HAP-1 (cell line): ENCODE measurements at regions not wholly inside any gene's neighbourhood (a gene's known extent, or its start where the extent isn't known, plus 50 kb on each side); places are given as distances from the start of the nearest gene placed in this dataset.
"Not testable (repeated sequence)": the region's sequence is repeated elsewhere in the genome, so short reads cannot be mapped to it uniquely, and the experiment has no call there.

ENCODE experiments used
- DNase-seq, 2 experiments: peaks; one replicate each; pipeline ENCODE4 v3.0.0-alpha.2; 2016 to 2020; ENCODE audit warnings: low spot score in 2 of 2
- H3K27me3 ChIP-seq: fragments of 250-450 bp; sonication (Bioruptor Pico); 2 replicates; pipeline ENCODE4 v1.5.1; 2020; ENCODE audit warnings: low read depth, mild to moderate bottlenecking, moderate library complexity
- H3K36me3 ChIP-seq: fragments of 250-450 bp; sonication (Bioruptor Pico); replicated peaks from 2 replicates; pipeline ENCODE4 v1.5.1; 2020; ENCODE audit warnings: mild to moderate bottlenecking
- H3K4me1 ChIP-seq: fragments of 250-450 bp; sonication (Bioruptor Pico); 2 replicates; pipeline ENCODE4 v1.5.1; 2020; ENCODE audit warnings: mild to moderate bottlenecking
- H3K4me3 ChIP-seq: fragments of 250-450 bp; sonication (Bioruptor Pico); 2 replicates; pipeline ENCODE4 v1.5.1; 2020; ENCODE audit warnings: mild to moderate bottlenecking, moderate library complexity
- H3K9me3 ChIP-seq: fragments of 250-450 bp; sonication (Bioruptor Pico); 2 replicates; pipeline ENCODE4 v1.5.1; 2020; ENCODE audit warnings: mild to moderate bottlenecking, moderate library complexity
- in situ Hi-C: fragments of 300-500 bp; cut with MboI; formaldehyde crosslinking; loops from 3 replicates; pipeline ENCODE4 v1.14.3; 2020; ENCODE audit warnings: low sequenced_read_pairs, inconsistent platforms, mixed read lengths

DNA sequence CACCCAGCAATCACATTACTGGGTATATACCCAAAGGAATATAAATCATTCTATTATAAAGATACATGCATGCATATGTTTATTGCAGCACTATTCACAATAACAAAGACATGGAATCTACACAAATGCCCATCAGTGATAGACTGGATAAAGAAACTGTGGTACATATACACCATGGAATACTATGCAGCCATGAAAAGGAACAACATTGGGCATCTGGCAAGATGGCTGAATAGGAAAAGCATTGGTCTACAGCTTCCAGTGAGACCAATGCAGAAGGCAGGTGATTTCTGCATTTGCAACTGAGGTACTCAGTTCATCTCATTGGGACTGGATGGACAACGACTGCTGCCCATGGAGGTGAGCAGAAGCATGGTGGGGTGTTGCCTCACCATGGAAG is 128.6 kb downstream of the FCRL5 start:
- H3K27me3 ChIP-seq, H3K4me3 ChIP-seq, DNase-seq, H3K4me1 ChIP-seq, H3K9me3 ChIP-seq, in situ Hi-C loops, H3K36me3 ChIP-seq: not testable (repeated sequence)

DNA sequence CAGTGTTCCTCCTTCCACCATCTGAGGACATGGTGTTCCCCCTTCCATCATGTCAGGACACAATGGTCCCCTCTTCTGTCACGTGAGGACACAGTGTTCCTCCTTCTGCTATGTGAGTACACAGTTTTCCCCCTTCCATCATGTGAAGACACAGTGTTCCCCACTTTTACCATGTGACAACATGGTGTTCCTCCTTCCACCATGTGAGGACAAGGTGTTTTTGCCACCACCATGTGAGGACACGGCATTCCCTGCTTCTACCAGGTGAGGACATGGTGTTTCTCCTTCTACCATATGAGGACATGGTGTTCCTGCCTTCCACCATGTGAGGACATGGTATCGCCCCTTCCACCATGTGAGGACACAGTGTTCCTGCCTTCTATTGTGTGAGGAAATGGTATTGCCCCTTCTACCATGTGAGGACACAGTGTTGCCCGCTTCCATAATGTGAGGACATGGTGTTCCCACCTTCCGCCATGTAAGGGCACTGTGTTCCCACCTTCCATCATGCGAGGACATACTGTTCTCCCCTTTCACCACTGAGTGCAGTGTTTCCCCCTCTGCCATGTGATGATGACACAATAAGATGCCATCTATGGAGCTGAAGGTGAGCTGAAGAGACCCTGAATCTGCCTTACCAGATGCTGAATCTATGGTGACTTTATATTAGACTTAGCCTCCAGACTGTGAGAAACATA is 132.3 kb downstream of the FCRL5 start:
- Histone ChIP-seq H3K27me3 (no peaks in the 10 kb centered on the region), H3K4me1 (no peaks in the 10 kb centered on the region), H3K36me3 (no peaks in the 10 kb centered on the region), H3K4me3 (no peak overlapping the region), H3K9me3 (no peaks in the 10 kb centered on the region)
- in situ Hi-C loops: no loop called here
- DNase-seq: no peak

DNA sequence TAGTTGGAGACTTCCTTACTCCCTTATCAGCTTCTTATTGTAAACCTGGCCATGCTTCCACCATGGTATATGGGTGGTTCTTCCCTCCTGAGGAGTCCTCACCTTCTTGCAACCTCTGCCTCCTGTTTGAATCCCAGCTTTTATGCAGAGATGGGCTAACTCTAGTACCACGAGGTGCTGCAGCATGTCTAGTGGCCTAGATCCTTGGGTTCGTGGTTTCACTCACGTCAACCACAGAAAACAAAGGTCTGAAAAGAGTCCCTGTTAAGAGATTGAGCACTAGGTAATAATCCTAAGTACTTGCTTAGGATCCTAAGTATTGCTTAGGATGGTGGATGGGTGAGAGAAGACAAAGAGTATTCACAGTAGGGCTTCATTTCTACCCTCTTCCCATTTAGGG is 133.7 kb downstream of the FCRL5 start:
- in situ Hi-C loops: no loop called here
- Histone ChIP-seq H3K27me3 (no peaks in the 10 kb centered on the region), H3K4me1 (no peaks in the 10 kb centered on the region), H3K36me3 (no peaks in the 10 kb centered on the region), H3K4me3 (no peak overlapping the region), H3K9me3 (no peaks in the 10 kb centered on the region)
- no peak for DNase-seq

DNA sequence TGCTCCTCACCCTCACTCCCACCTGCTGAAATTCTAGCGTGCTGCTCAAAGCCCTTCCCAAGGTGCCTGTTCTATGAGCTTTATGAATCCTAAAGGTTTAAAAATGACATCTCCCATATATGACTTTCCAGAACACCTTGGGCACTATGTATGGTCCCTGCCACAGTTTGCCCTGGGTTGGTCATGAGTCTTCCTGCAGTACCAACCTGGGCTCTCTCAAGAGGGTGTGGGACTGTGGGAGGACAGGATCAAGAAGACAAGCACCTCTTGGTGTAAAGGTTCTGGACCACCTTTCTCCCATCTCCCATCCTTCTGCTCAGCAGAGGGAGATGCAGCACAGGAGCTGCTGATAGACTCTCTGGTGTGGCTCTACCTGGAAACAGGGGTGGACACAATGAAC is 134.1 kb downstream of the FCRL5 start:
- H3K4me1 ChIP-seq: no peaks in the 10 kb centered on the region
- H3K27me3 ChIP-seq: no peaks in the 10 kb centered on the region
- in situ Hi-C loops: no loop called here
- no peak overlapping the region for H3K4me3 ChIP-seq
- no peak for DNase-seq
- no peaks in the 10 kb centered on the region for H3K36me3 ChIP-seq
- H3K9me3 ChIP-seq: no peaks in the 10 kb centered on the region

DNA sequence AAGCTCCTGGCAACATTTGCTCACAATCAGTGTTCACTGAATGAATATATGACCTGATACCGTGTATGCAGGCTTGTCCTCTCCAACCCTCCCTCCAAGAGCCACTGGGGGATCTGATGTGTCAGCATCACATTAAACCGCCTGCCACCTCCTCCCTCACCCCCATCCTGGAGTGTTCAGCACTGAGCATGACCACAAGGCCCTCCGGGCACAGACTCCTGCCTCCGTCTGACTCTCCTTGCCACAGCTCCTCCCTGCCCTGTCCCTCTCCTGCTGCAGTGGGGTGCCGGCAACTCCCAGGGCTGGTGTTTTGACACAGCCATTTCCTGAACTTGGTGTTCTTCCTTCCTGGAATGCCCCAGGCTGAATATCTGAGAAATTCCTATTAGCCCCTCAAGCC is 136.7 kb downstream of the FCRL5 start:
- in situ Hi-C loops: no loop called here
- Histone ChIP-seq H3K4me3 (no peak overlapping the region), H3K27me3 (no peaks in the 10 kb centered on the region), H3K4me1 (no peaks in the 10 kb centered on the region), H3K9me3 (no peaks in the 10 kb centered on the region), H3K36me3 (no peaks in the 10 kb centered on the region)
- DNase-seq: no peak

DNA sequence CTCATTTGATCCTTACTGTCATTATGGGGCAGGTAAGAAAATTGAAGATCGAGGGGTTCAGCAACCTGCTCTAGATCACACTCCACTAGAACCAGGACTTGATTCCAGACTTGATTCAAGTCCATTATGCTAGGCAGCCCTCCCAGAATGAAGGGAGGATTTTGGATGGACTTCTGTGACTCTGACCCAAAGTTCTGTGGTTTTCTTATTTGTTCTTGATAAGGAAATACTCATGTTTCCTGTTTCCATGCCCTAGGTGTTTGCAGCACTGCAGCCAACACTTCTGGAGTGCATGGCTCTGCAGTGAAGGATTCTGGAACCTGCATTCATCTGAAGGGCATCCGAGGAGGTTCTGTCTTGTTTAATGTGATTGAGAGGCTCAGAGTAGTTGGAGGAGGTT is 140.0 kb downstream of the FCRL5 start:
- no peaks in the 10 kb centered on the region for H3K27me3 ChIP-seq
- in situ Hi-C loops: no loop called here
- DNase-seq: no peak
- H3K9me3 ChIP-seq: no peaks in the 10 kb centered on the region
- no peaks in the 10 kb centered on the region for H3K36me3 ChIP-seq
- H3K4me3 ChIP-seq: no peak overlapping the region
- H3K4me1 ChIP-seq: no peaks in the 10 kb centered on the region

DNA sequence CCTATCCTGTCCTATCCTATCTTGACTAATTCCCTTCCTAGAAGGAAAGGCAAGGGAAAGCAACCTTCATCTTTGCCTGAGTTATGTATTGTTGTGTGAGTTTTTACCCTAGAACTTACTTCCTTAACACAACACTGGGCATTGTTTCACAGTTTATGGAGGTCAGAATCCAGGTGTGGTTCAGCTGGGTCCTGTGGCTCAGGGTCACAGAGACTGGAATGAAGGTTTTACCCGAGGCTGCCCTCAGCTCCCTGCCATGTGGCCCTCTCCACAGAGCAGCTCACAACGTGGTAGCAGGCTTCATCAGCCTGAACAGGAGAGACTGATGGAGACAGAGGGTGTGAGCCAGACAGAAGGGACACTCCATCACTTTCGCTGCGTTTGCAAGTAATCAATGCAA is 140.5 kb downstream of the FCRL5 start:
- no peak for DNase-seq
- Histone ChIP-seq H3K36me3 (no peaks in the 10 kb centered on the region), H3K4me3 (no peak overlapping the region), H3K4me1 (no peaks in the 10 kb centered on the region), H3K9me3 (no peaks in the 10 kb centered on the region), H3K27me3 (no peaks in the 10 kb centered on the region)
- in situ Hi-C loops: no loop called here

DNA sequence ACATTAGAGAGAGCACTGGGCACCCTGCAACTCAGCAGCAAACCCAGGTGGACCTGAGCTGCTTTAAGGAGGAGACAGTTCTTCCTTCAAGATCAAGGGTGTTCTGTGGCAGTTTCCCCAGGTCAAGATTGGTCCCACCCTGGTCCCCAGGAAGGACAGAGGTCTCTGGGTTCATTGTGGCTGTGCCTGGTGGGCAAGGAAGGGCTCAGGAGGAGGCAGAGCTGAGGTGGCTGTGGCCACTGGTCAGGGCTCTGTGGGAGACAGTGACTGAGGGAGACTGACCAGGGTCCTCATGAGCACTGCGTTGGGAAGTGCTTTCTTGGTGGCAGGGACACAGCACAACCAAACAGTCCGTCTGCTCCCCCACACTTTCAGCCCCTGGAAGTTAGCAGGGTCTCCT is 141.3 kb downstream of the FCRL5 start:
- no peak overlapping the region for H3K4me3 ChIP-seq
- no peak for DNase-seq
- no peaks in the 10 kb centered on the region for H3K4me1 ChIP-seq
- H3K9me3 ChIP-seq: no peaks in the 10 kb centered on the region
- H3K36me3 ChIP-seq: no peaks in the 10 kb centered on the region
- no peaks in the 10 kb centered on the region for H3K27me3 ChIP-seq
- in situ Hi-C loops: no loop called here

DNA sequence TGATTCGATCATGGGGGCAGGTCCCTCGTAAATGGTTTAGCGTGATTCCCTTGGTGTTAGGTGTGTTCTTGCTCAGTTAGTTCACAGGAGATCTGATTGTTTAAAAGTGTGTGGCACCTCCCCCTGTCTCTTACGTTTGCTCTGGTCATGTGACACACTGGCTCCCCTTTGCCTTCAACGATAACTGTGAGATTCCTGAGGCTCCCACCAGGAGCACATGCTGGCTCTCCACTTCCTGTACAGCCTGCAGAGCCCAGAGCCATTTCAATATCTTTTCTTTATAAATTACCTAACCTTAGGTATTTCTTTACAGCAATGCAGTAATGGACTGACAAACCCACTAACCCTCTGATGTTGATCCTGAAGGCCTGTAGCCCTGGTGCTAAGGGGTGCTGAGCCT is 141.9 kb downstream of the FCRL5 start:
- no peak for DNase-seq
- Histone ChIP-seq H3K4me1 (no peaks in the 10 kb centered on the region), H3K4me3 (no peak overlapping the region), H3K27me3 (no peaks in the 10 kb centered on the region), H3K9me3 (no peaks in the 10 kb centered on the region), H3K36me3 (no peaks in the 10 kb centered on the region)
- in situ Hi-C loops: no loop called here

DNA sequence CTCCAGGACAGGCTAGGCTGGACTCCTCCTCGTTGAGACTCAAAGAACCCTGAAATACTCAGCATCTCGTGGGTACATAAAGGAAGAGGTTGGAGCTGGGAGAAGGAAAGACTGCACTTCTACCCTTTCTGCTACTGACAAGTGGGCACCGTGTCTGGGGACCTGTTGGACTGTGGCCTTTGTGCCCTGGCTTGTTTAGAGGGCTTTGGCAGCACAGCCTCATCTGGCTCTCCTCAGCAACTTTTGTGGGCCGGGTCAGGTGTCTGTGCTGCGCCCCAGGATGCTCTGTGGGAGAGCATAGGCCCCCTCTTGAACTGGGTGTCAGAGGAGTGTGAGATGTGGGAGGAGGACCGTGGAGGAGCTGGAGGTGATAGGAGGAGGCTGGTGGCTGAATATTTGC is 142.4 kb downstream of the FCRL5 start:
- Histone ChIP-seq H3K36me3 (no peaks in the 10 kb centered on the region), H3K4me1 (no peaks in the 10 kb centered on the region), H3K4me3 (no peak overlapping the region), H3K27me3 (no peaks in the 10 kb centered on the region), H3K9me3 (no peaks in the 10 kb centered on the region)
- no peak for DNase-seq
- in situ Hi-C loops: no loop called here

DNA sequence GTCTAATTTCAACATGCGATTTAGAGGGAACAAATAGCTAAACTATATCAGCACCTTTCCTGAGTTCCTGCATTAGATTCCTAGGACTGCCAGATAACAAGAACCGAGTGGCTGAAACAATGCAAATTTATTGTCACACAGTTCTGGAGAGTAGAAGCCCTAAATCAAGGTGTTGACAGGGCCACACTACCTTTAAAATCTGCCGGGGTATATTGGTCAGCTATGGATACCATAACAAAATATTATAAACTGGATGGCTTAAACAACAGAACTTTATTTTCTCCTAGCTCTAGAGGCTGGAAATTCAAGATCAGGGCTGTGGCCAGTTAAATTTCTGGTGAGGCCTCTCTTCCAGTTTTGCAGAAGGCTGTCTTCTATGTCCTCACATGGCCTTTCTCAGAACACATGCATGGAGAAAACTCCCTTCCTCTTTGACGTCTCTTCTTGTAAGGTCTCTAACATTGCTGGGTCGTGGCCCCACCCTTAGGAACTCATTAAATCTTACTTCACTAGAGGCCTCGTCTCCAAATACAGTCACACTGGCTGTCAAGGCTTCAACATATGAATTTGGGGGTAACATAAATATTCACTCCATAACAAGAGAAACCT is 144.3 kb downstream of the FCRL5 start:
- no peaks in the 10 kb centered on the region for H3K9me3 ChIP-seq
- no peaks in the 10 kb centered on the region for H3K36me3 ChIP-seq
- no peak for DNase-seq
- in situ Hi-C loops: no loop called here
- 0 out of 2 replicates have a peak, but pooled peaks cover 2% of the 10 kb centered on the region for H3K27me3 ChIP-seq
- H3K4me1 ChIP-seq: no peaks in the 10 kb centered on the region
- no peak overlapping the region for H3K4me3 ChIP-seq

DNA sequence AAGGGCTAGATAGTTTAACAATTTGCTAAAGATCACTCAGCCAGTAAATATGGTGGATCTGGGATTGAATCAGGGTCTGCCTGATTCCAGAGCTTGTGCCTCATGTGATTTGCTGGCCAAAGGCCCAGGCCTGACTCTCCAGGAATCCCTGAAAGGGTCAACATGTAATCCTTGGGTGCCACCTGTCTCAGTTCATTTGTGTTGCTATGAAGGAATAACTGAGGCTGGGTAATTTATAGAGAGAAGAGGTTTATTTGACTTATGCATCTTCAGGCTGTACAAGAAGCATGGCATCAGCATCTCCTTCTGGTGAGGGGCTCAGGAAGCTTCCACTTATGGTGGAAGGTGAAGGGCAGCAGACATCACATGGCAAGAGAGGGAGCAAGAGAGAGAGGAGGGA is 144.9 kb downstream of the FCRL5 start:
- DNase-seq: no peak
- no peaks in the 10 kb centered on the region for H3K9me3 ChIP-seq
- peaks cover 4% of the 10 kb centered on the region for H3K27me3 ChIP-seq
- in situ Hi-C loops: no loop called here
- no peaks in the 10 kb centered on the region for H3K4me1 ChIP-seq
- H3K36me3 ChIP-seq: no peaks in the 10 kb centered on the region
- no peak overlapping the region for H3K4me3 ChIP-seq

DNA sequence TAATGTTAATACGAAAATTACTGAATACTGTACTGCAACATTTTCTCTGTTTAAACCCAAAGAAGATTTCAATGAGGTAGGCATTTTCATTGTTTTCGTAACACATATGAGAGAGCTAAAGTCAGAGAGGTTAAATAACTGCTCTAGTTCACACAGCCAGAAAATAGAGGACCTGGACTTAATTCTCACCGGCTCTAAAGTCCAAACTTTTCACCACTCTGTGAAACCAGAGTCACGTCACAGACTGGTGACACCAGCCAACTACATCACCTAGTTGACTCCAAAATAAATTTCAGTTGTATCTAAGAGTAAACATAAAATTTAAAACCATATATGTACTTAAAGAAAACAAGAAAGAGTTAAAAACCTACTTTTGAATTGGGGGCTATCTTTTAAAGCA is 146.7 kb downstream of the FCRL5 start:
- H3K36me3 ChIP-seq: no peaks in the 10 kb centered on the region
- in situ Hi-C loops: no loop called here
- H3K4me3 ChIP-seq: no peak overlapping the region
- H3K9me3 ChIP-seq: no peaks in the 10 kb centered on the region
- H3K4me1 ChIP-seq: no peaks in the 10 kb centered on the region
- no peak for DNase-seq
- peaks cover 12% of the 10 kb centered on the region for H3K27me3 ChIP-seq

DNA sequence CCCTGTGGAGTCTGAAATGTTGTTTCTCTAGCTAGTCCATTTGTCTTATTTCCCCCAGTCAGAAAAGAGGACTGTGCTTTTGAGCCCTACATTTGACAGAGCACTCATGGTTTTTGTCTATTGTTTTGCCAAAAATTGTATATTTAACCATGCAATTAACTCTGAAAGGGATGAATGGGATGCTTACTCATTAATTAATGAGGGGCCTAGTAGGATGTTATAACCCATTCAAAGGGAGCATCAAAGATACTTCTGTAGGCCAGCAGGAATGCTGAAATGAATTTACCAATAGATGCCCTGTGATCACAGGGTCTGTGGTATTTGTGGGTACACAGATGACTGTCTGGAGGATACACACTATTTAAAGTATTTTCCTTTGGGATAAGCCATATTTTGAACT is 147.7 kb downstream of the FCRL5 start:
- Histone ChIP-seq H3K27me3 (peaks cover 12% of the 10 kb centered on the region), H3K4me3 (no peak overlapping the region), H3K36me3 (no peaks in the 10 kb centered on the region), H3K9me3 (no peaks in the 10 kb centered on the region), H3K4me1 (no peaks in the 10 kb centered on the region)
- in situ Hi-C loops: no loop called here
- DNase-seq: no peak

DNA sequence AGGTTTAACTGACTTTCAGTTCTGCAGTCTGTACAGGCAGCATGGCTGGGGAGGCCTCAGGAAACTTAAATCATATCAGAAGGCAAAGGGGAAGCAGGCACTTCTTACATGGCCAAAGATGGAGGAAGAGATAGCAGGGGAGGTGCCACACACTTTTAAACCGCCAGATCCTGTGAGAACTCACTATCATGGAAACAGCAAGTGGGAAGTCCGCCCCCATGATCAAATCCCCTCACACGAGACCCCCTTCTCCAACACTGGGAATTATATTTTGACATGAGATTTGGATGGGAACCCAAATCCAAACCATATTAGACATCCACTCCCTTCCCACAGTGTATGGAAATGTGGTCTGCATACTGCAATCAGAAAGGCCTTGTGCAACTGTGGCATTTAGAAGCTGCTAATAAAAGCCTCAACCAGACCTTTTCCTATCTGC is 148.2 kb downstream of the FCRL5 start:
- no peaks in the 10 kb centered on the region for H3K4me1 ChIP-seq
- DNase-seq: no peak
- no peak overlapping the region for H3K4me3 ChIP-seq
- peaks cover 12% of the 10 kb centered on the region for H3K27me3 ChIP-seq
- in situ Hi-C loops: no loop called here
- no peaks in the 10 kb centered on the region for H3K9me3 ChIP-seq
- H3K36me3 ChIP-seq: no peaks in the 10 kb centered on the region
